Esophagus mucosa (tissue), 1 donor: ENCODE measurements at regions not wholly inside any gene's neighbourhood (a gene's known extent, or its start where the extent isn't known, plus 50 kb on each side); places are given as distances from the start of the nearest gene placed in this dataset.
"Not testable (repeated sequence)": the region's sequence is repeated elsewhere in the genome, so short reads cannot be mapped to it uniquely, and the experiment has no call there.

Experiments
- ATAC-seq: fragments of 200-7000 bp; cut with Tn5 transposase; one replicate; pipeline ENCODE4 v1.9.1; 2020
- donor health status: DM: yes; HTN: yes; CAD: no.

DNA sequence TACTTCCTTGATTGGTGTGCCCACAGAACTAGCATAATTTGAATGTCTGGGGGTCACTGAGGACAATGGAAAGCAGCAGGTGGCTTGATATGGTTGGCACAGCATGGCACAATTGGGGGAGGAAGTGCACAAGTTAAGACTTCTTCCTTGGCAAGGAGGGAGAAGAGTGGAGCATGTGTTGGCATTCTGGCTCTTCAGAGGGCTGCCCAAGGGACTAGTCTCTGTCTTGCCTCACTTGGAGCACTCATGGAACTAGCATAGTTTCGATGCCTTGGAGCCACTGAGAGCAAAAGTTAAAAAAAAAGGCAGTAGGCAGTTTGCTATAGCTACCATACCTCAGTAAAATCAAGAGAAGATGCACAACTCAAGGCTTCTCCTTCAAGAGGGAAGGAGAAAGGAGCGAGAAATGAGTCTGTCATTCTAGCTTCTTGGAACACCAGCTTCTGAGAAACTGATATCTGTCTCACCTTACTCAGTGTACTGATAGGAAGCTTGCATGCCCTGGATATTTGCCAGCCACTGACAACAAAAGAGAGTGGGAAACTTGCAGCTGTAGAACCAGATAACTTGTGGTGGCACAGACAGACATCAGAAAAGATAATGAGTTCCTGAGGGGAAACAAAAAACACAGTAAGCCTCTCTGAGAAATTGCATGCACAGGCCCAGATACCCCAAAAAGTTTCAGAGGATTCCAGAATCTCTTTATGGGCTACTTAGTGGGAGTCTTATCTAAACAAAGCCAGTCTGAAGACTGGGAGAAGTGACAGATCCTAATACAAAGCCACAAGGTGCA, 207.5 kb upstream of the SAMSN1 start:
- no peak for ATAC-seq

DNA sequence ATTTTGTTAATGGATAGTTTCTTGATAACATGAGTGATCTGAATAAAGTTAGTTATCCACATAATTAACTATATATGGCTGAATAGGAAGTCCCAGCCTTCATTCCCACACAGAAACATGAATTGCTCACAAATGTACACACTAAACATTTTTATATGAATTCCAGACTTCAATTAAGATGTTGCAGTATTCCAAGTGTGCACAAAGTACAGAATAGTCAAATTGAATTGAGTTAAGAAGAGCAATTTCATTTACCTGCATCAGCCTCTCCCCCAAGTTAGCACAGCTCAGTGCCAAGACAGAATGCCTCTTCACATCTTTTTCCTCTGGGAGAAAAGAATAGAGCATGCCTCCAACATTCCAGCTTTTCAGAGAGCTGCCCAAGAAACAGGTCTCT, 207.0 kb upstream of the SAMSN1 start:
- no peak for ATAC-seq

DNA sequence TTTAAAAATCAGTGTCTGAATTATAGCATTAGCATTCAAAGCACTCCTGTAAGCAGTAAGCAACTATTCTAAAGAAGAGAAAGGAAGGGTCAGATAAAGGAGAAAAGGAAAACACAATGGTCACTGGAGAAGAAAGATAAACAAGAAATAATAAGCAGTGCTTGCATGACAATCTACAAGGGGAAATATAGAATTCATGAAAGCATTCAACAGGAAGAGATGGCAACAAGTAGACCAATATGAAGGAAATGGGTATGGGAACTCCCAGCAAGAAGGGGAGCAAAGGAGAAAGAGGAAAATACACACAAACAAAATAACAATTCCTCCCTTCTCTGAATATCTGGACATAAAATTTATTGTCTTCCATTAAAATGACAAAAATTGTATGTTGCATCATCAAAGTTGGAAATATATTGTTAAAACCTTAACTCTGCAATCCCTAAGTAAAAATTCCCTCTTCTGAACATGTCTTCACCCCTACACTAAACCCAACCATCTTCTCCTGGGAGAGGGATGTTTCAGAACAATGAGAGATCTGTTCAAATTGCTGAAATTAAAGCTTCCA, 206.3 kb upstream of the SAMSN1 start:
- ATAC-seq: no peak

DNA sequence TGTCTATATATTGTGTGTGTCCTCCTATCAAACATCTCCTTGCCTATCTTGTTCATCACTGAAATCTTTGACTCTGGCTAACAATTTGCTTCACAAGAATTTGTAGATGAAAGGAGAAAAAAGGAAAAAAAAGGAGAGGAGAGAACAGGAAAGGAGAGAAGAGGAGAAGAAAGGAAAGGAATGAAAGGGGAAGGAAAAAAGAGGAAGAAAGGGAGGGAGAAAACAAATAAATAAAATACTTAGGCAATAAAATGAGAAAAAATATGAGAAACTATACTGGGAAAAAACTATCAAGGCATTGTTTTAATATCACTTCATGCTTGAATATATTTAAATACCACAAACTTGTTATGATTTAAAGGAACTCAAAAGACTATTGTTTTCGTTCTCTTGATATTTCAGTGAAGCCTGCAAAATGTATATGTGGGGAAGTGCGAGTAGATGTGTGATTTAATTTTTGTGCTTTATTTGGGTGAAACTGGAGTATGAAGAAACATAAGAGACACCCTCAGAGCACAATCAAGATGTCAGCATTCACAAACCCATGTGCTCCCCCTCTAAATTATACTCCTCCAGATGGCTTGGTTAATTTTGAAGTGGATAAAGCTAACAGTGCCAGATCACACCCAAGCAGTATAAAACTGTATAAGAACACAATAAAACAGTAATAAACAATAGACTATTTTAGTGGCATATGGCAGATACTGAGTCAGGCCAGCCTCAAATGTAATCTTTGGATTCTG, 205.7 kb upstream of the SAMSN1 start:
- no peak for ATAC-seq

DNA sequence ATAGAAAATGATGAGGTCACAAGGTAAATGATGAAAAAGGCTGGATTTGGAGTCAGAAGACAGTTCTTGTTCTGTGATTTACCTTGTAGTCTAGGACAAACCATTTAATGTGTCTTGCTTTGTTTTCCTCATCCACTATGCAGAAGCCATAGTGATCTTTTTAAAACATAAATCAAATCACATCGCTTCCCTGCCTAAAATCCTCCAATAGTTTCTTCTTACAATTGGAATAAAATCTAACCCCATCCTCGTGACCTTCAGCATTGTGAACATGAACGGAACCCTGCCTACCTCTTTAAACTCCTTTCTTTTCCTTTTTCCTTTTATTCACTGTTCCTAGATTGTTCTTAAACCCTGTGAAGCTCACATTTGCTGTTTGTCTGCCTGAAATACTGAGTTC, 204.9 kb upstream of the SAMSN1 start:
- ATAC-seq: no peak

DNA sequence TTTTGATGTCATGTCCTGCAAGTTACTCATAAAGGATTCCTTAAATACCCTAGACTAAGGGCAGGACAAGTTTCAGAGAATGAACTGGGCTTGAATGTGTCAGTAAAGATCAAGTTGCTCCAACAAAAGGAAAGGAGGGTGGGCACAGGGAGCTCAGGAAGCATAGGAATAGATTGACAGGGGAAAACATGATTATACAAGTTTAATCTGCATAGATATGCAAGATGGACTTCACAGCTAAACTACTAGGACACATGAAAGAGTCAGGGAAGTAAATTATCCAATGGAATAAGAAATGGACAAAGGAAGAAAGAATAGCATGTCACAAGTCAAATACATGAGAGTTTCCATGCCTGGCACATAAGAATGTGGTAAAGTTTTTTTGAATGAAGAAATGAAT, 203.9 kb upstream of the SAMSN1 start:
- no peak for ATAC-seq

DNA sequence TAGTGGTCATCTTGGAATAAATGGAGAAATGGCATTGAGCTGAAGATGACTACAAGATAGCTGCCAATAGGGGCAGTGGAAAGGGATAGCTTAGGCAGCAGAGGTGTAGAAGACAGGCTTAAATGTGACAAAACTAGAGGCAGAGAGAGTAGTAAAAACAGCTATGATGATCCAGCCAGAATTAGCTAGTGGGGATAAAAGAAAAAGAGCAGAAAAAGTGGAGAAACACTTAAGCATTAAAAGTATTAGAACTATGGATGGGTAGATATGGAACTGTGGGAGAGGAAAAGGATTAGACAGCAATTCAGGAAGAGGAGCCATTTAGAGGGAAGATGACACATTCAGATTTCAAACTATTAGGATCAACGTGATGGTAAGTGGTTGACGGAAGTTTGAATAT, 202.5 kb upstream of the SAMSN1 start:
- ATAC-seq: no peak

DNA sequence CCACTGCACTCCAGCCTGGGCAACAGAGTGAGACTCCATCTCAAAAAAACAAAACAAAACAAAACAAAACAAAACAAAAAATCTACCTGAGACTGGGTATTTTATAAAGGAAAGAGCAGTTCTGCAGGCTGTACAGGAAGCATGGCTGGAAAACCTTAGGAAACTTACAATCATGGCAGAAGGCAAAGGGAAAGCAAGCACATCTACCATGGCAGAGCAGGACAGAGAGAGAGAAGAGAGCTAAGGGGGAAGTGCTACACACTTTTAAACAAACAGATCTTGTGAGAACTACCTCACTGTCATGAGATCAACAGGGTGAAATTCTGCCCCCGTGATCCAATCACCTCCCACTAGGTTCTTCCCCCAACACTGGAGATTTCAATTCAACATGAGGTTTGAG, 198.3 kb upstream of the SAMSN1 start:
- ATAC-seq: no peak

DNA sequence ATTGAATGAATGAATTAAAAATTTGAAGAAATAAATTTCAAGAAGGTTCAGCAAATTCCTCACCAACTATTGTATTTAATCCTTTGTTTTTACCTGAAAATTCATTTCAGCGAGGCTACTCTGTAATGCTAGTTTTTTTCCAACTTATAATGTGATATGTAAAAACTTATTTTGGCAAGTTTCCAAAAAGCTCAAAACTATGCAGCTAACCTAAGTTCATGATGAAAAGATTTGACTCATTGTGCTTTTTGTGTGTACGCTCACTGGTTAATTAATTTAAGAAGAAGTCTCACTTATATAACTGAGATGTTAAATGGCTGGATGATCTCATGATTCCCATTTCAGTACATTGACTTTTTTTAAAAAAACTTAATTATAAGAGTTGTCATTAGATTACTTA, 196.0 kb upstream of the SAMSN1 start:
- ATAC-seq: no peak

DNA sequence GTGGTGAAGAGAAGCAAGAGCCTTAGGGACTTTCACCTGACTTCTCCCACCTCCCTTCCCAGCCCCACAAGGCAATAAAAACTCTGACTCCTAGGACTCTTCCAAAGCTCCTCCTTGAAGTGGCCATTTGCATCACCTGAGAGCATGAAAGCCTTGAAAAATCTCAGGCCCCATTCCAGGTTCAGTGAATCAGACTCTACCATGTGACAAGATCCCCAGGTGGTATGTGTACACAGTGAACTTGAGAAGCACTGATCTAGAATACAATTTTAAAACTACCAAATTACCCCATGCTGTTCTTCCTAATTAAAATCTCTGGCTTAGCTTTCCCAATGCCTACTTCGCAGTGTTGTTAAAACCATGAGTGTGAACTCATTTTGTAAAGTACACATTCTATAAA, 195.1 kb upstream of the SAMSN1 start:
- no peak for ATAC-seq

DNA sequence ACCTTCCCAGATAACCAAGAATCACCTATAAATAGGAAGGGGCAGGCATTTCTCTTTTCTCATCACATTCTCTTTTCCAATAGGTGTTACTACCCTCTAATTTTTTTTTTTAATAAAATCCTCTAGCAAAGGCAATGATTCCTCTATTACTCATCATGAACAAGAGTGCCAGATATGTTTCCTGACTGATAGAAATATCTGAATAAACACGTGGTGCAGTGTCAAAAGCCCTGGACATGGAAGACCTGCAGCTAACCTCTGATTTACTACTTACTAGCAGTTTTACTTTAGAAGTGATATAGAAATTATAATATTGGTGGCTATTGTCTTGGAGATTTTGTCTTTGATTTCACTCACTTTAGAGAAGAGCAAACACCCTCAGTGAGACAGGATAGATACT, 194.6 kb upstream of the SAMSN1 start:
- no peak for ATAC-seq

DNA sequence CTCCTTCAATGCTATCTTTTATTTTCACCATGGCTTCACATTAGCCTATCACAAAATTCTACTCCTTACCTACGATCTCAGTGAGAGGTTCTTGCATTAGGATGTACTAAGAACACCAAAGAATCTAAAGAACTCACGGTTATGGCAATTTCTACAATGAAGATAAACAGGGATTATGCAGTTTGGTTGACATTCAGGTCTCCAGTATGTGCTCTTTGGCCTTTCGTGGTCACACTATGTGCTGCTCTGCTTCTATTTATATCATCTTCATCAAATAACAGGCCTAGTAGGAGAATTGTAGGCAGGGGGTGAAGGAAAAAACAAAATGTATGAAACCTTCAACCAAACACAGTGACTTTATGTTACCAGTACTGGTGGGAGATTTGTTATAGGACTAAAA, 194.0 kb upstream of the SAMSN1 start:
- ATAC-seq: no peak

DNA sequence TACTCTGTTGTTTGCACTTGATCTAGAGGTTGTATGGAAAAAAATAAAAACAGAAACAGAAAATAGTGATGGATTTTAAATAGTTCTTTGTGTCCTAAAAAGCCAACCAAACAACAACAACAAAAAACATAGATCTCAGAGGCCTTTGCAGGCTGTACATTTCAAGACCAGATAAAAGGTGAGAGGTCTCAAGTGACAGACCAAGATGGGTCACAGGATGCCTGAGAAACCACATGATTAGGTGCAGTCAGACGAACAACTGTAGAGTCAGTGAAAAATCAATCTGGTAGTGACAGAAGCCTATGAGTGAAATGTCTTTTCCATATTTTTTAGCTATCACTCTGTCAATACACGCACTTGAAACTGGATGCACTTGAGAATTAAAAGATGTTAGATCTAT, 193.5 kb upstream of the SAMSN1 start:
- no peak for ATAC-seq

DNA sequence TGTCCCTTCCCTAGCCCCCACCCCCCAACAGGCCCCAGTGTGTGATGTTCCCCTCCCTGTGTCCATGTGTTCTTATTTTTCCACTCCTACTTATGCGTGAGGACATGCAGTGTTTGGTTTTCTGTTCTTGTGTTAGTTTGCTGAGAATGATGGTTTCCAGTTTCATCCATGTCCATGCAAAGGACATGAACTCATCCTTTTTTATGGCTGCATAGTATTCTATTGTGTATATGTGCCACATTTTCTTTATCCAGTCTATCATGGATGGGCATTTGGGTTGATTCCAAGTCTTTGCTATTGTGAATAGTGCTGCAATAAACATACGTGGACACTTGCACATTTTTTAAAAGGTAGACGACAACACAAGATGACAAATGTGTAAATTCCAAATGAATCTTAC, 192.5 kb upstream of the SAMSN1 start:
- not testable (repeated sequence) for ATAC-seq

DNA sequence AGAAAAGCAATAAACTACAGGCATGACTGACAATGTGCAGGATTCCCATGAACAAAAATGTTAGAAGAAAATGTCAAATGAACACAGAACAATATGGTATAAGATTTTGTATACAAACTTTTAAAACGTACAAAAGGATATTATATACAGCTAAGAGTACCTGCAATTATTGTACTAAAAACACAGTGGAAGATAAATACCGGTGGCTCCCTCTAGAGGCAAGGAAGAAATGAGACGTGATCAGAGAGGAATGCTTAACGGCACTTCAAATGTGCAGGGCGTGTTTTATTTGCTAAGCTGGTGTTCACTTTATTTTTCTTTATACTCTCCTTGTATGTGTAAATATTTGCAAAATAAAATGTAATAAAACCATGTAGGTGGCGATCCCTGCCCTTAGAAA, 191.8 kb upstream of the SAMSN1 start:
- peak; percentile 67 for ATAC-seq

DNA sequence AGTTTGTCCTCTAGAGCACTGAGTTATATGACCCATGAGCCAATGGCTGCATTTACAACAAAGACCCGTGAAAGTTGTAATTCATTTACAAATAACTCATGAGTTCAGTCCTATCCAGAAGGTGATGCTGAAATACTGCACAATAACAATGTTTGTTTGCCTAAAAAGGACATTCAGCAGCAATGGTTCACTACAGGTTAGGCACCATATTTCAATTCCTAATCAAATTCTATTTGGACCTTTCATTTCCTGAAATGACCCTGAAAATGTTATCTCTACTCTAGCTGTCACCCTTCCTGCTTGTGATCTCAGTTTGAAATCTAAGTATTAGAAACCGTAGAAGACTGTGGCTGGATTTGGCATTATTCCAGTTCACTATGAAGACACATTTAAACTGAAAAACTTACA, 191.2 kb upstream of the SAMSN1 start:
- no peak for ATAC-seq

DNA sequence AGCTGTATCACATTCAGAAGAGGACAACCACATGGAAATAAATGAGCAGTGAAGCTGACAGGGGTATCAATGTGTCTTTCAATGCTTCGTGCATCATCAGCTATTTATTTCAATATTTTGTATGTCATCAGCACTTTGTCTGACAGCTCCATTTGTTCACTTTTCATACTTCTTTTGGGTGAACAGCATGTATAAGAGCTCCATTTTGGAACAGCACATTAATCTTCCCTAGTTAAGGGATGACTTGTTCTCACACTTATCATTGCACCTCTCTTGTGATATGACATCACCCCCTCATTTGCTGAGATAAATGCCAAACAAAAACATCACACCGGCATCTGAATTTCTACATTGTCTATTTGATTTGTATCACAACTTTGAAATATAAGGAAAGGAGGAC, 190.6 kb upstream of the SAMSN1 start:
- ATAC-seq: no peak

DNA sequence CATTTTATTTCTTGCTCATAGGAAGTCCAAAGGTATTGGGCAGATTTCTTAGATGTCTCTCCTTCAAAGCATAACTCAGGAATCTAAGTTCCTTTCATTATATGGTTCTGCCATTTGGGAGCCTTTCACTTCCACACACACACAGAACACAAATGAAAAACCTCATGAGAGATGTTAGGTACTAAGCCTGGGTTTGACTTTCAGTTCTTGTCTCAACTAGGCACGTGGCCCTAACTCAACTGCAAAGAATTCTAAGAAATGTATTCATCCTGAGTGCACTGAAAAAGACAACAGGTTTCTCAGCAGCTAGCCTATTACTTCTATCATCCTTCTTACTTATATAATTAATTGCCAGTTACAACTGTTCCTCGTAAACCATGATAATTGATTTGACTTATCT, 190.0 kb upstream of the SAMSN1 start:
- ATAC-seq: no peak

DNA sequence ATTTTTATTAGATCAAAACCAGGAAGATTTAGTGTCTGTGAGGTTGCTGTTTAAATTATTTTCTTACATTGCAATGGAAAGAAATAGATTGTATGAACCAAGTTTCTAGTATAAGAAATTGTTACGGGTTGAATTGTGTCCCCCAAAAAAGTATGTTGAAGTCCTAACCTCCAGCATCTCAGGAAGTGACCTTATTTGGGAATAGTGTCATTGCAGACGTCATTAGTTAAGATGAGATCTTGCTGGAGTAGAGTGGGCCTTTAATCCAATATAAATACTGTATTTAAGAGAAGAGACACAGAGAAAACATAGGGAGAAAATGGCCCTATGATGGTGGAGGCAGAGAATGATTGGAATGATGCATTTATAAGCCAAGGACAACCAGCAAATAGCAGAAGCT, 188.7 kb upstream of the SAMSN1 start:
- no peak for ATAC-seq

DNA sequence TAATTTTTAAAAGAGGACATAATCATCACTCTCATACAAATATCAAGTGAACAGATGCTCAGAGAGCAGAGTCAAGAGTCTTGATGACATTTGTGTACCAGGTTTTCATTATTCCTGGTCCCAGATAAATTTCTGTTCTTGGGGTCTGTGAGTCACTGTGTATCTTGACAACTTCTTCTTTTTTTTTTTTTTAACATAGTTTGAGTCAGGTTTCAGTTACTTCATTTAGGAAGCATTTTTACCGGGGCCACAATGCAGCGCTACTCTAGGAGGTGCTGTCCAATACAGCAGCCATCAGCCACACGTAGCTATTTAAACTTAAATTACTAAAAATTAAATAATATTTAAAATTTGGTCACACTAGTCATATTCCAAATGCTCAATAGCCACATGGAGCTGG, 188.1 kb upstream of the SAMSN1 start:
- no peak for ATAC-seq

DNA sequence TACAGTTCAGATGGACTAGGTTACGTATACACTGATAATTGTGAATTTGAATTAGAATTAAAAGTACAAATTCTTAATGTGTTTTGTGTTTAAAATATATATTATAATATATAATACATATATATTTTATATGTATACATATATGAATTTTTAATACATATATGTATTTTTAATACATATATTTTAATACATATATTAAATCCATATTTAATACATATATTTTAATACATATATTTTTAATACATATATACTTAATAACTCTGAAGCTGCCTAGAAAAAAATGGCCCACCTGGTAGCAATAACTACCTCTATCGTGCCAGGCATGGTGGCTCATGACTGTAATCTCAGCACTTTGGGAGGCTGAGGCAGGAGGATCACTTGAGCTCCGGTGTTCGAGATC, 179.1 kb upstream of the SAMSN1 start:
- no peak for ATAC-seq

DNA sequence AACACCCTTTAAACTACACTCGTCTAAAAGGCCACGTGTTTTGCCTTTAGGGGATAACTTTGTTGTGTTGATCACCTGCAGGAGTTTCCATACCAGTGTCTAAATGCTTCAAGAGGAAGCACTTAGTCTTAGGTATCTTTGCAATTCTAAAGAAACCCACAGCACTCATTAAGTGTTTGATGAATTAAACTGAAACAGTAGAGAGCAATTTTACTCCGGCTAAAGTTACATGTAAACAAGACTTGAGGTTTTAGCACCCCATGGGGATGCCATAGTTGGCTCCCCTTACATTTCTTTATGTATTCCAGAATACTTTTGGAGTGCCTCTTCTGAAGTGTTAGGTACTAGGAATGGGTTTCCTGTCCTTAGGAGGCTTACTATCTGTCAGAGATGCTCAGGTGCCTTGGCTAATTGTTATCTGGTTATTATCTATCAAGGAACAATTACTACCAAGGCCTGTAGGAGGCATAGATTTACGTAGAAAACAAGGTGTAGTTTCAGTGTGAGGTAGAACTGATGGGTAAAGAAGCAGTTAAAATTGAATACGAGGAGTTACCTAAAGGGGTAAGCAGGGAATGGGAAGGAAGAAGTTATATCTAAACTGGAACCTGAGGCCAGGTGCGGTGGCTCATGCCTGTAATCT, 176.8 kb upstream of the SAMSN1 start:
- no peak for ATAC-seq

DNA sequence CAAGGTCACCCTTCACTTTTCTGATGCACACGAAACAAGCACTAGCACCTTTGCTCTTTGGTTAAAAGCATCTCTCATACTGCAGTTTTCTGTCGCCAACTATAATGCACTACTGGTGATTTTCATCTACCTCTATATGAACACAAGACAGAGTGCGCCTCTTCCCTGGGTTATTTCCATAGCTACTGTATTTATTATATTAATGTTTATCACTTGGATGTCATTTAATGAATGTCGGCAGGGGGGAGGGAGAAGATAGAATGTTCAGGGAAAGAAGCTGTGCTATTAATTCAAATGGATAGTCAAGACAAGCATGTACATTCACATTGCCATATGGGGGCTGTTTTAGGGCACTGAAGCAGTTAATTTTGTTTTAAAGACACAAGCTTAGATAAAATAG, 174.1 kb upstream of the SAMSN1 start:
- no peak for ATAC-seq

DNA sequence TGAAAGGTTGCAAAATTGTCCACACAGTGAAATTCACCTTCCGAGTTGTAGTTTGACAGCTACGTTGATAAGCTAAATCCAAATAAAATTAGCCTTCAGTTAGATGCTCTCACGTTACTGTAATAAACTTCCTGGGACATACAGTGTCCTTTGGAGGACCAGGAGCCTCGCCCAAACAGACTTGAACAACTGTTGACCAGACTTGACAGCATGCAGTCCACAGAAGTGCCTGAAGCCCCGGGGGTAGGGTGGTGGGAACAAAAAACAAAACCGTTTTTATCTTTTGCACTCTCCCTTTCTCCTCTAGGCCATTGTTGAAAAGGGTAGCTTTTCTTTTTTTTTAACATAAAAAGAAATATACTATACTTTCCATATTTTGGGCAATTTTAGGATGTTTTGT, 172.8 kb upstream of the SAMSN1 start:
- no peak for ATAC-seq
